ENCODE measurements at regions not wholly inside any gene's neighbourhood (a gene's known extent, or its start where the extent isn't known, plus 50 kb on each side); places are given as distances from the start of the nearest gene placed in this dataset.

DNA sequence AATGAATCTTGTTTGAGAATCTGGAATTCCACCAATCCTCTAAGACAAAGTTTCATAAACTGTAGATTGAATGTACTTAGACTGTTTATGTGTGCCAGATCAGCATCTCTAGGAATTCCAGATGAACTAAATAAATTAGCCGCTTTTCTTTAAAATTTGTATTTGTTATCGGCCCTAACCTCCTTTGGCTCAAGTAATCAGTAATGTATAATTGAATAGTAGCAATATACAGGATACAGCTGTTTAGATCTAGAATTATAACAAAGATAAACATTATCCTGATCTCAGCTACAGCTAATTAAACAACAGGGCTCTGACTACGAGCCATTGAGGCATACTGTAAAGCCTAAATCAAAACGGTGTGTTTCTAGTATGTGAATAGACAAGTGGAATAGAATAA is 120.3 kb downstream of the CYB561 start (continued):
- TF ChIP-seq, protein P1, sequence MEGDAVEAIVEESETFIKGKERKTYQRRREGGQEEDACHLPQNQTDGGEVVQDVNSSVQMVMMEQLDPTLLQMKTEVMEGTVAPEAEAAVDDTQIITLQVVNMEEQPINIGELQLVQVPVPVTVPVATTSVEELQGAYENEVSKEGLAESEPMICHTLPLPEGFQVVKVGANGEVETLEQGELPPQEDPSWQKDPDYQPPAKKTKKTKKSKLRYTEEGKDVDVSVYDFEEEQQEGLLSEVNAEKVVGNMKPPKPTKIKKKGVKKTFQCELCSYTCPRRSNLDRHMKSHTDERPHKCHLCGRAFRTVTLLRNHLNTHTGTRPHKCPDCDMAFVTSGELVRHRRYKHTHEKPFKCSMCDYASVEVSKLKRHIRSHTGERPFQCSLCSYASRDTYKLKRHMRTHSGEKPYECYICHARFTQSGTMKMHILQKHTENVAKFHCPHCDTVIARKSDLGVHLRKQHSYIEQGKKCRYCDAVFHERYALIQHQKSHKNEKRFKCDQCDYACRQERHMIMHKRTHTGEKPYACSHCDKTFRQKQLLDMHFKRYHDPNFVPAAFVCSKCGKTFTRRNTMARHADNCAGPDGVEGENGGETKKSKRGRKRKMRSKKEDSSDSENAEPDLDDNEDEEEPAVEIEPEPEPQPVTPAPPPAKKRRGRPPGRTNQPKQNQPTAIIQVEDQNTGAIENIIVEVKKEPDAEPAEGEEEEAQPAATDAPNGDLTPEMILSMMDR (IDR thresholded peaks at IDR 0.05), result no peak

DNA sequence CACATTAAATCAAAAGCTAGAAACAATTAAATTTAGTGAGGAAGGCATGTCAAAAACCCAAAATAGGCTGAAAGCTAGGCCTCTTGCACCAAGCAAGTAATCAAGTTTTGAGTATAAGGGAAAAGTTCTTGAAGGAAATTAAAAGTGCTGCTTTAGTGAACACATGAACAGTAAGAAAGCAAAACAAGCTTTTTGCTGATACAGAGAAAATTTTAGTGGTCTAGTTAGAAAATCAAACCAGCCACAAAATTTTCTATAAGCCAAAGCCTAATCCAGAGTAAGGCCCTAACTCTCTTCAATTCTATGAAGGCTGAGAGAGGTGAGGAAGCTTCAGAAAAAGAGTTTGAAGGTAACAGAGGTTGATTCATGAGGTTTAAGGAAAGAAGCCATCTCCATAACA is 116.2 kb downstream of the CYB561 start:
- H3K9ac ChIP-seq, result no peak overlapping the region
- no peaks in the 10 kb centered on the region for H3K27me3 ChIP-seq (ENCODE audit: insufficient read depth)
- H2AFZ ChIP-seq (ENCODE audit: low read depth), result no peak overlapping the region
- H3F3A ChIP-seq (replicated peaks; ENCODE audit: insufficient read depth), result peaks cover 5% of the 10 kb centered on the region
- POLR2A ChIA-PET, result no interaction called here
- no peaks in the 10 kb centered on the region; the same call in 1 of the 2 replicates for H3K79me2 ChIP-seq (ENCODE audit: insufficient read depth)
- no peaks in the 10 kb centered on the region for H3K9me3 ChIP-seq
- H3K27ac ChIP-seq (ENCODE audit: low read depth in 2 of 2, low read length in 1 of 2), result no peak overlapping the region
- no peaks in the 10 kb centered on the region for H3K9me2 ChIP-seq
- CTCF ChIA-PET, result interaction anchor here (0.6 to 1.3 kb wide), 3 partner anchors 12 to 248 kb away, joined by 3 to 4 read pairs (median 3); no protein-coding TSS in a partner anchor
- no peak for TF ChIP-seq RAD21 (IDR thresholded peaks at IDR 0.05; ENCODE audit: low read length)
- TF ChIP-seq MXI1 (IDR thresholded peaks at IDR 0.05; ENCODE audit: low read depth, low read length), result no peak
- no peak for TF ChIP-seq GABPA (IDR thresholded peaks at IDR 0.05; ENCODE audit: low read depth)
- no peak for TF ChIP-seq FOXJ3 (CRISPR knock-in tag; IDR thresholded peaks at IDR 0.05)
- no peak for TF ChIP-seq TAF1 (IDR thresholded peaks at IDR 0.05; ENCODE audit: borderline replicate concordance, low read depth, low read length)
- TF ChIP-seq, protein P2, sequence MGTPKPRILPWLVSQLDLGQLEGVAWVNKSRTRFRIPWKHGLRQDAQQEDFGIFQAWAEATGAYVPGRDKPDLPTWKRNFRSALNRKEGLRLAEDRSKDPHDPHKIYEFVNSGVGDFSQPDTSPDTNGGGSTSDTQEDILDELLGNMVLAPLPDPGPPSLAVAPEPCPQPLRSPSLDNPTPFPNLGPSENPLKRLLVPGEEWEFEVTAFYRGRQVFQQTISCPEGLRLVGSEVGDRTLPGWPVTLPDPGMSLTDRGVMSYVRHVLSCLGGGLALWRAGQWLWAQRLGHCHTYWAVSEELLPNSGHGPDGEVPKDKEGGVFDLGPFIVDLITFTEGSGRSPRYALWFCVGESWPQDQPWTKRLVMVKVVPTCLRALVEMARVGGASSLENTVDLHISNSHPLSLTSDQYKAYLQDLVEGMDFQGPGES (IDR thresholded peaks at IDR 0.05; ENCODE audit: low read depth, low read length), result no peak
- no peak for TF ChIP-seq YY1 (IDR thresholded peaks at IDR 0.05; ENCODE audit: low read depth)
- TF ChIP-seq NRF1 (IDR thresholded peaks at IDR 0.05; ENCODE audit: low read depth, low read length), result no peak
- TF ChIP-seq EP300 (IDR thresholded peaks at IDR 0.05; ENCODE audit: borderline replicate concordance in 1 of 2, low read depth in 1 of 2, low read length in 1 of 2), result no peak
- TF ChIP-seq FOXM1 (IDR thresholded peaks at IDR 0.05; ENCODE audit: low read depth), result no peak
- TF ChIP-seq EZH2phosphoT487 (IDR thresholded peaks at IDR 0.05; ENCODE audit: borderline replicate concordance, low read depth), result no peak
- TF ChIP-seq, protein P3, sequence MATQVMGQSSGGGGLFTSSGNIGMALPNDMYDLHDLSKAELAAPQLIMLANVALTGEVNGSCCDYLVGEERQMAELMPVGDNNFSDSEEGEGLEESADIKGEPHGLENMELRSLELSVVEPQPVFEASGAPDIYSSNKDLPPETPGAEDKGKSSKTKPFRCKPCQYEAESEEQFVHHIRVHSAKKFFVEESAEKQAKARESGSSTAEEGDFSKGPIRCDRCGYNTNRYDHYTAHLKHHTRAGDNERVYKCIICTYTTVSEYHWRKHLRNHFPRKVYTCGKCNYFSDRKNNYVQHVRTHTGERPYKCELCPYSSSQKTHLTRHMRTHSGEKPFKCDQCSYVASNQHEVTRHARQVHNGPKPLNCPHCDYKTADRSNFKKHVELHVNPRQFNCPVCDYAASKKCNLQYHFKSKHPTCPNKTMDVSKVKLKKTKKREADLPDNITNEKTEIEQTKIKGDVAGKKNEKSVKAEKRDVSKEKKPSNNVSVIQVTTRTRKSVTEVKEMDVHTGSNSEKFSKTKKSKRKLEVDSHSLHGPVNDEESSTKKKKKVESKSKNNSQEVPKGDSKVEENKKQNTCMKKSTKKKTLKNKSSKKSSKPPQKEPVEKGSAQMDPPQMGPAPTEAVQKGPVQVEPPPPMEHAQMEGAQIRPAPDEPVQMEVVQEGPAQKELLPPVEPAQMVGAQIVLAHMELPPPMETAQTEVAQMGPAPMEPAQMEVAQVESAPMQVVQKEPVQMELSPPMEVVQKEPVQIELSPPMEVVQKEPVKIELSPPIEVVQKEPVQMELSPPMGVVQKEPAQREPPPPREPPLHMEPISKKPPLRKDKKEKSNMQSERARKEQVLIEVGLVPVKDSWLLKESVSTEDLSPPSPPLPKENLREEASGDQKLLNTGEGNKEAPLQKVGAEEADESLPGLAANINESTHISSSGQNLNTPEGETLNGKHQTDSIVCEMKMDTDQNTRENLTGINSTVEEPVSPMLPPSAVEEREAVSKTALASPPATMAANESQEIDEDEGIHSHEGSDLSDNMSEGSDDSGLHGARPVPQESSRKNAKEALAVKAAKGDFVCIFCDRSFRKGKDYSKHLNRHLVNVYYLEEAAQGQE (IDR thresholded peaks at IDR 0.05; ENCODE audit: low read depth, low read length), result no peak
- TF ChIP-seq, protein P4, sequence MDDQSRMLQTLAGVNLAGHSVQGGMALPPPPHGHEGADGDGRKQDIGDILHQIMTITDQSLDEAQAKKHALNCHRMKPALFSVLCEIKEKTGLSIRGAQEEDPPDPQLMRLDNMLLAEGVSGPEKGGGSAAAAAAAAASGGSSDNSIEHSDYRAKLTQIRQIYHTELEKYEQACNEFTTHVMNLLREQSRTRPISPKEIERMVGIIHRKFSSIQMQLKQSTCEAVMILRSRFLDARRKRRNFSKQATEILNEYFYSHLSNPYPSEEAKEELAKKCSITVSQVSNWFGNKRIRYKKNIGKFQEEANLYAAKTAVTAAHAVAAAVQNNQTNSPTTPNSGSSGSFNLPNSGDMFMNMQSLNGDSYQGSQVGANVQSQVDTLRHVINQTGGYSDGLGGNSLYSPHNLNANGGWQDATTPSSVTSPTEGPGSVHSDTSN (IDR thresholded peaks at IDR 0.05), result no peak
- TF ChIP-seq TEAD4 (IDR thresholded peaks at IDR 0.05; ENCODE audit: borderline replicate concordance, insufficient read depth), result no peak
- TF ChIP-seq, protein P5, sequence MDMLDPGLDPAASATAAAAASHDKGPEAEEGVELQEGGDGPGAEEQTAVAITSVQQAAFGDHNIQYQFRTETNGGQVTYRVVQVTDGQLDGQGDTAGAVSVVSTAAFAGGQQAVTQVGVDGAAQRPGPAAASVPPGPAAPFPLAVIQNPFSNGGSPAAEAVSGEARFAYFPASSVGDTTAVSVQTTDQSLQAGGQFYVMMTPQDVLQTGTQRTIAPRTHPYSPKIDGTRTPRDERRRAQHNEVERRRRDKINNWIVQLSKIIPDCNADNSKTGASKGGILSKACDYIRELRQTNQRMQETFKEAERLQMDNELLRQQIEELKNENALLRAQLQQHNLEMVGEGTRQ (IDR thresholded peaks at IDR 0.05; ENCODE audit: borderline replicate concordance, low read depth, low read length), result no peak
- TF ChIP-seq, protein P6, sequence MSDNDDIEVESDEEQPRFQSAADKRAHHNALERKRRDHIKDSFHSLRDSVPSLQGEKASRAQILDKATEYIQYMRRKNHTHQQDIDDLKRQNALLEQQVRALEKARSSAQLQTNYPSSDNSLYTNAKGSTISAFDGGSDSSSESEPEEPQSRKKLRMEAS (IDR thresholded peaks at IDR 0.05; ENCODE audit: low read depth), result no peak
- no peak overlapping the region for H3K4me2 ChIP-seq
- H3K36me3 ChIP-seq (replicated peaks in 1 of 2; ENCODE audit: control insufficient read depth in 1 of 2, insufficient read depth in 2 of 2, low read length in 1 of 2), result peaks cover 52 to 84% of the 10 kb centered on the region in 2 experiments
- no peak overlapping the region for H3K4me3 ChIP-seq (ENCODE audit: low read depth in 2 of 2, low read length in 1 of 2)
- no peaks in the 10 kb centered on the region for H3K4me1 ChIP-seq (ENCODE audit: control insufficient read depth in 1 of 2, insufficient read depth in 2 of 2, low read depth in 1 of 2, low read length in 1 of 2)
- no peak for DNase-seq
- no peaks in the 10 kb centered on the region for H4K20me1 ChIP-seq (ENCODE audit: insufficient read depth)
